DMS79 treated with DMSO at 0.1 percent for 48 hours (cell line): ENCODE measurements at regions not wholly inside any gene's neighbourhood (a gene's known extent, or its start where the extent isn't known, plus 50 kb on each side); places are given as distances from the start of the nearest gene placed in this dataset.

Experiments
- DNase-seq: peaks from one replicate; lab custom pipeline; 2025; lab: John Stamatoyannopoulos, UW

- no peak for DNase-seq
These were observed 51.8 kb upstream of the BCOR start for GRCh38 chrX:40149286-40150175.

GRCh38 chrX:40148385-40149285 lies 50.9 kb upstream of the BCOR start:
- DNase-seq = no peak

- DNase-seq = no peak
These were observed 50.2 kb upstream of the BCOR start for GRCh38 chrX:40147971-40148370.
